ENCODE measurements at regions not wholly inside any gene's neighbourhood (a gene's known extent, or its start where the extent isn't known, plus 50 kb on each side); places are given as distances from the start of the nearest gene placed in this dataset.

DNA sequence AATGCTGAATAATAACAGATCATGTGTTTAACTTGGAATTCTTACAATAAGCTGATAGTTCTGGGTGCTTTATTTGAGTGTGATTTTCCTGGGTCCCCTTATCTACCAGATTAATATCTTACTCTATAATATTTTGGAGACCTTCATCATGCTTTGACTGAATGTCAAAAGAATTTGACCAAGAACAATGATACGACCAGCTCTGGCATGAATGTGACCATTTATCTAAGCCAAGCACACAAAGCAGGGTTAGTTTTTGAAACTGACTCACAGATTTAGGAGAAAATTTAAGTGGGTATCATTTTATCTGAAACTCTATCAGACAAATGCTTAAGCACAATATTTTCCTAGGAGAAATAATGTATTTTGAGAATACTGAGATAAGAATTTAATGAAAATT is 677.0 kb downstream of the NYAP2 start:
- no peaks in the 10 kb centered on the region for H3K27me3 ChIP-seq
- no peaks in the 10 kb centered on the region for H3K4me1 ChIP-seq
- no peak overlapping the region for H3K27ac ChIP-seq
- intact Hi-C loops (cut with DNase I) = no loop called here
- no peak for DNase-seq
- no peaks in the 10 kb centered on the region for H3K36me3 ChIP-seq
- no peak overlapping the region for H3K4me3 ChIP-seq
- TF ChIP-seq, protein P1, sequence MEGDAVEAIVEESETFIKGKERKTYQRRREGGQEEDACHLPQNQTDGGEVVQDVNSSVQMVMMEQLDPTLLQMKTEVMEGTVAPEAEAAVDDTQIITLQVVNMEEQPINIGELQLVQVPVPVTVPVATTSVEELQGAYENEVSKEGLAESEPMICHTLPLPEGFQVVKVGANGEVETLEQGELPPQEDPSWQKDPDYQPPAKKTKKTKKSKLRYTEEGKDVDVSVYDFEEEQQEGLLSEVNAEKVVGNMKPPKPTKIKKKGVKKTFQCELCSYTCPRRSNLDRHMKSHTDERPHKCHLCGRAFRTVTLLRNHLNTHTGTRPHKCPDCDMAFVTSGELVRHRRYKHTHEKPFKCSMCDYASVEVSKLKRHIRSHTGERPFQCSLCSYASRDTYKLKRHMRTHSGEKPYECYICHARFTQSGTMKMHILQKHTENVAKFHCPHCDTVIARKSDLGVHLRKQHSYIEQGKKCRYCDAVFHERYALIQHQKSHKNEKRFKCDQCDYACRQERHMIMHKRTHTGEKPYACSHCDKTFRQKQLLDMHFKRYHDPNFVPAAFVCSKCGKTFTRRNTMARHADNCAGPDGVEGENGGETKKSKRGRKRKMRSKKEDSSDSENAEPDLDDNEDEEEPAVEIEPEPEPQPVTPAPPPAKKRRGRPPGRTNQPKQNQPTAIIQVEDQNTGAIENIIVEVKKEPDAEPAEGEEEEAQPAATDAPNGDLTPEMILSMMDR (IDR thresholded peaks at IDR 0.05) = no peak
- no peaks in the 10 kb centered on the region for H3K9me3 ChIP-seq
- no peak overlapping the region for H3K9ac ChIP-seq (ENCODE audit: low read depth in 2 of 2, low read length in 2 of 2)

DNA sequence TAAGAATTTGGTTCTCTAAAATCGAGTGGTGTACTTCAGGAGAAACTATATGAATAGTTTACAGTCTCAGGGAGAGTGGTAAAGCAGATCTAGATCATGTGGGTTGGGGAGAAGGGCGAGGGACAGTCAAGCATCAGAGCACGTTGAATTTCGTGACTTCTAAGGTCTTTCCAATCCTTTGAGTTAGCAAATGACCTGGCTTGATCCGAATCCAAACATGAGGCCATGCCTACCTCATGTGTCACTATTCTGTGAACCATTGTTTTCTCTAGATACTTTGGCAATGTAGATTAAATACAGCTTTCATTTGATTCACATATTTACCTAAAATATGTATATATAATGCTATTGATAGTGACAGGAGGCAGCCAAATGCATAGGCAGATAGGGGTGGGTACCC is 674.9 kb downstream of the NYAP2 start:
- Histone ChIP-seq H3K9ac (ENCODE audit: low read depth in 2 of 2, low read length in 2 of 2) (no peak overlapping the region), H3K4me1 (no peaks in the 10 kb centered on the region), H3K36me3 (no peaks in the 10 kb centered on the region), H3K4me3 (no peak overlapping the region), H3K27me3 (no peaks in the 10 kb centered on the region), H3K9me3 (no peaks in the 10 kb centered on the region), H3K27ac (no peak overlapping the region)
- TF ChIP-seq, protein P1 (IDR thresholded peaks at IDR 0.05) = no peak
- intact Hi-C loops (cut with DNase I) = no loop called here
- DNase-seq = no peak

DNA sequence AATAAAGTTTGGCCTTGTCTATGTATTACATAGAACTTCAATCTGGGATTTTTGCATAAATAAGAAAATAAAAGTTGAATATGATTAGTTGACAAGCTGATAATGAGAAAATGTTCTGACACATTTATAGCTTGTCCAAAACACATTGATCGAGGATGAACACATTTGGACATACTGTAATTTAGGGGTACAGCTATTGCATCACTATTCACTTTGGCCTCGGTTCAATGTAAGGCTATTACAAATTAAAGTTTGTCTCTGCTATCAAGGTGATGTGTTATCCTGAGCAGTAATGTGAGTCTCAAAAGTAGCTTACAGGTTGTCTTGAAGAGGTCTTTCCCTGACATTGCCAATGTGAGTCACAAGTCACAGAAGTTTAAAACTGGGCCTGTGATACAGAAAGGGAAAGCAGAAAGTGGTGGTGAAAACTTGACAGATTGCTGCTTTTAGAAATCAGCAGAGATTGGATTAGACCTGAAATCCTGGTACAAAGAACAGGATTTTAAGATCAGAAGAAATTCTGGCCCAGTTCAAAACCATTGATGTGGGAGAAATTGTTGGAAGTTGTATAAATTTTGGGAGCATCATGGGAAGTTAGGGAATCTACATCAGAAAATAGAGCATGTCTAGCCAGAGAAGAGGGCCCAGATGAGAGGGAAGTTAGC is 674.1 kb downstream of the NYAP2 start:
- no peaks in the 10 kb centered on the region for H3K9me3 ChIP-seq
- no peak overlapping the region for H3K27ac ChIP-seq
- no peak overlapping the region for H3K4me3 ChIP-seq
- H3K36me3 ChIP-seq = no peaks in the 10 kb centered on the region
- H3K9ac ChIP-seq (ENCODE audit: low read depth in 2 of 2, low read length in 2 of 2) = no peak overlapping the region
- H3K4me1 ChIP-seq = no peaks in the 10 kb centered on the region
- no peak for DNase-seq
- TF ChIP-seq, protein P1 (IDR thresholded peaks at IDR 0.05) = no peak
- intact Hi-C loops (cut with DNase I) = no loop called here
- H3K27me3 ChIP-seq = no peaks in the 10 kb centered on the region

DNA sequence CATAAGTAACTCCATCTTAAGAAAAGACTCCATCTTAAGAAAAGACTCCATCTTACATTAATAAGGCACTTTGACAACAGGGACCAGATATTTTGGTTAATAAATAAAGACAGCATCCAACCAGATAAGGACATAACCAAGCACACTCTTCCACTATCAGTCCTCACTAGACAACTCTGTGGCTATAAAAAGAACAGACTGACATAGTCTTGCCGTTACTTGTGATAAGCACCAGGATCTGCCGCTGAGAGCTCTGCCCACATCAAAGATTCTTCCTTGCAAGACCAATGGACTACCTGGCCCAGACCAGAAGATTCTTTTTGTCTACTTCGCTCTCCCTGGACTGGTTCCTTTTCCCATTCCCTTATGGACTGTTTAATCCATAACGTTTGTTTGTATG is 667.4 kb downstream of the NYAP2 start:
- no peak overlapping the region for H3K9ac ChIP-seq (ENCODE audit: low read depth in 2 of 2, low read length in 2 of 2)
- H3K27me3 ChIP-seq = no peaks in the 10 kb centered on the region
- H3K36me3 ChIP-seq = no peaks in the 10 kb centered on the region
- H3K4me1 ChIP-seq = no peaks in the 10 kb centered on the region
- intact Hi-C loops (cut with DNase I) = no loop called here
- TF ChIP-seq, protein P1 (IDR thresholded peaks at IDR 0.05) = no peak
- H3K9me3 ChIP-seq = no peaks in the 10 kb centered on the region
- no peak for DNase-seq
- no peak overlapping the region for H3K4me3 ChIP-seq
- H3K27ac ChIP-seq = no peak overlapping the region

DNA sequence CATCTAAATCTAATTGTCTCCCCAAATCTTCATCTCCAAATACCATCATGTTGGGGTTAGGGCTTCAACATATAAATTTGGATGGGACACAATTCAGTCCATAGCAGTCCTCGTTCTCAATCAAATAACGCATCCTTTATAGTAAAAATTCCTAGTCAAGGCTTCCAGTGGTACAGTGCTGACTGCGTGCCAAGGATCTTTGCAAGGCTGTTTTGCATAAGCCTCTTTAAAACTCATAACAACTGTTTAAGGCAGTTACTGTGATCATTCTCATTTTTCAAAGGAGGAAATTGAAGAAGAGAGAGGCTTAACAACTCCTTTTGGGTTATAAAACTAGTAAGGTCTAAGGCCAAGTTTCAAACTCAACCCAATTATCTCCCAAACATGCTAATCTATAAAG is 666.9 kb downstream of the NYAP2 start:
- no peaks in the 10 kb centered on the region for H3K36me3 ChIP-seq
- no peak overlapping the region for H3K9ac ChIP-seq (ENCODE audit: low read depth in 2 of 2, low read length in 2 of 2)
- H3K9me3 ChIP-seq = no peaks in the 10 kb centered on the region
- no peak overlapping the region for H3K4me3 ChIP-seq
- TF ChIP-seq, protein P1 (IDR thresholded peaks at IDR 0.05) = no peak
- DNase-seq = no peak
- no peaks in the 10 kb centered on the region for H3K27me3 ChIP-seq
- H3K4me1 ChIP-seq = no peaks in the 10 kb centered on the region
- no peak overlapping the region for H3K27ac ChIP-seq
- intact Hi-C loops (cut with DNase I) = no loop called here
